GM19467 (cell line): ENCODE measurements at regions not wholly inside any gene's neighbourhood (a gene's known extent, or its start where the extent isn't known, plus 50 kb on each side); places are given as distances from the start of the nearest gene placed in this dataset.
"Not testable (repeated sequence)": the region's sequence is repeated elsewhere in the genome, so short reads cannot be mapped to it uniquely, and the experiment has no call there.

Experiments
- ATAC-seq: cut with Tn5 transposase; IDR thresholded peaks from one replicate; pipeline ENCODE4 v1.9.1; 2021; ENCODE audit warnings: mild to moderate bottlenecking, moderate library complexity; ENCODE audit not compliant: unreplicated experiment

DNA sequence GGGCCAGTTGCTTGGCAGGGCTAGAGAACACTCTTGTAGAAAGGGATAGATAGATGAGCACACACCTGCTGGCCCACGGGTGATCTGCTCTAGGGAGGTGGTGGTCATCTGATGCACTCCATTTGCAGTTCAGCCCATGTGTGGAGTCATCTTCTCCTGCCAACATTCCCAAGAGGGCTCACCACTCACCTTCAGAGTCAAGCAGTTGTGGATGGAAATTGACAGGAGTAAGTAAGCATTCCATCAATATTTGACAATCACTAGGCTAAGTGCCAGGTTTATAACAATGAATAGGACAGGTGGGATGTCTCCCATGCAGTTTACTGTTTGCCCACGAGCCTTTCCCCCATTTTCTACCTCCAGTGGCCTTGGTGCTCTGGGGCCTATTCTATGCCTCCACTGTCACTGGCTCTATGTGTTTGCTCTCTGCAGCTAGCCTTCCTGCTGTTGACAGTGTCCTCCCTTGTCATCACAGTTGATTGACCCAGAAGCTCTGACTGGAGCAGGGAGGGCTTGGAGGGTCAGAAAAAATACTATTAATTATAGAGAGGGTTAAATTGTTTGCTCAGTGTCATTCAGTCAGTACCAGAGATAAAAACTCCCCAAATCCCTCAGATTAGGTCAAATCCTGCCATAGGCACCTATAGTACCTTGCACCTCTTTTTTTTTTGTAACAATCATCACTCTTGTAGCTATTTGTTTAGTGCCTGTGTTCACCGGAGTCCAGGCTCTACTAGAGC, 134.6 kb upstream of the PZP start:
- ATAC-seq: no peak

DNA sequence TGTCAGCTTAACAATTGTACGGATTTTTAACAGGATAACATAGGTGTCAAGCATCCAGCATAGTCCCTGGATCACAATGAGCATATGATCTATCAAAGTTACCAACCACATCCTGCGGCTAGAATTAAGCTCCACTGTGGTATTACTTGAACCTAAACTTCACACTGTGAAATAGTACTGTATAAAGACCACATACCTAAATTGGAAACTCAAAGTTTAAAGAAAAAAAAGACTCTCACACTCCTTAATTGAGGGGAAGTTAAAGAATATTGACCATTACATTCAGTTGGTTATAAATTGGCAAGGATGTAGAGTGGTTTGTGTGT, 133.0 kb upstream of the PZP start:
- ATAC-seq: no peak

DNA sequence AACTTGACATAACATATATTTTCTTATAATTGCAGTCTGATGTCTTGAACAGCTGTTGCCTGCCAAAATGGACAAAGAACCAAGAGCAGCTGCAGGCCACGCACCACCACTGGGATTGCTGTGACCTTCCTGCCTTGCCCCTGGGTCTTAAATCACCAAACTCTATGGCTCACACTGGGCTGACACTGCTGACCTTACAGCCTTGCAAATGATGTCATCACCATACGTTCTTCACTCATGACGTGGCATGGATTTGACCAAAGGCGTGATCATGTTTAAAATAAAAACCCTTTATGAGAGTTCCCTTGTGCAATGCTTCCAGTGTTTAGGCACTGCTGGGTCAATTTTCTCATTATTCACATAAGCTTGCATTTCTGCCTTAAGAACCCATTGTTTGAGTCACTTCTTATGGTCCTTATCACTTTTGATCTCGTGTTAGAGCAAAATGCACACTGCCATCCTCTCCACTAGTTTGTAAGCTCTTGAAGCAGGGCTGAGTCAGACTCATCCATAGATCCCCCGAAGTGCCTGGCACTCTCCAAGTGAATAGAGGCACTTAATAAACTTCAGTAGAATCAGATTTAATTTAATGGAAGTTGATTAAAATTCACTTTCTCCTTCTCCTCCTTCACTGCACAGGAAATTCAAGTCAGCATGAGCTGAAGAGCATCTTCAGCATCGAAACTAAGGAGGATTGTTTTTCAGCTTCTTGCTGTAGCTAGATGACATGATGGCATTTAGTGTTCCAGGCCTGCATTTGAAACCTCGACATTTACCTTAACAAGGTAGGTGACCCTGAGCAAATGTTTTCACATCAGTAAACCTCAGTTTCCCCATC, 132.4 kb upstream of the PZP start:
- no peak for ATAC-seq

DNA sequence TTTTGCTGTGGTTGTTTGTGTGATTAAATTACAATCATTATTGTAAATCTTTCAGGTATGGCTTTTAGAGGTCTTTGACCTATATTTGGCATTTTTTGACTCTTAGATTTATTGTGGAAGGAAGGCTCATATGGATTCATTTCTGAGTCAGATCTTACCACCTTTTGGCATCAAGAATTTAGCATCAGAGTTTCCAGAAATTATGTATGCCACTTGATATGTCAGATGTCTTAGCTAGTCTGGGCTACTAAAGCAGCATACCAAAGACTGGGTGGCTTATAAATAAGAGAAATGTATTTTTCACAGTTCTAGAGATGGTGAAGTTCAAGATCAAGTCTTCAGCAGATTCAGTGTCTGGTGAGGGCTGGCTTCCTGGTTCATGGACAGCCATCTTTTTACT, 129.5 kb upstream of the PZP start:
- no peak for ATAC-seq

DNA sequence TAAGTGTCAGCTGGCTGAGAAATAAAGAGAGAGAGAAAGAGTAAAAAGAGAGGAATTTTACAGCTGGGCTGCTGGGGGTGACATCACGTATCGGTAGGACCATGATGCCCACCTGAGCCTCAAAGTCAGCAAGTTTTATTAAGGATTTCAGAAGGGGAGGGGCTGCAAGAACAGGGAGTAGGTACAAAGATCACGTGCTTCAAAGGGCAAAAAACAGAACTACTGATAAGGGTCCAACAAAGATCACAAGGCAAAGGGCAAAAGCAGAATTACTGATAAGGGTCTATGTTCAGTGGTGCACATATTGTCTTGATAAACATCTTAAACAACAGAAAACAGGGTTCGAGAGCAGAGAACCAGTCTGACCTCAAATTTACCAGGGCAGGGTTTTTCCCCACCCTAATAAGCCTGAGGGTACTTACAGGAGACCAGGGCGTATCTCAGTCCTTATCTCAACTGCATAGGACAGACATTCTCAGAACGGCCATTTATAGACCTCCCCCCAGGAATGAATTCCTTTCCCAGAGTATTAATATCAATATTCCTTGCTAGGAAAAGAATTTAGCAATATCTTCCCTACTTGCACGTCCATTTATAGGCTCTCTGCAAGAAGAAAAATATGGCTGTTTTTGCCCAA, 128.3 kb upstream of the PZP start:
- ATAC-seq: not testable (repeated sequence)

DNA sequence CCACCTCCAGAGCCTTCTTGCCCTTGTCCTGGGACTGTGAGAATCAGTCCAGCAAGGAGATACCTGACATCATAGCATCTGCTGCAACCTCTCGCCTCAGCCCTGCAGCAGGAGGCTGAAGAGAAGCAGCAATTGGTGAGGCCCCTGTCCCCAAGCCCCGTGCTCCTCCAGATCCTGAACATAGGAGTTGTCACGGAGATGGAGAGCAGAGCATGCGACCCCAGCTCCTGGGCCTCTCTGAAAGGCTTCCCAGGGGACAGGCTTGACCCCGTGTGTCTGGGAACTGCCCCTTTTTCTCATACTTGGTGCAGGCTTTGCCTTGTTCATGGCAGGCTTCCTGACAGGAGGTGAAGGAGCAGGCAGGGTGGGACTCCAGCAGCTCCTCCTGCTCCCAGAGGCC, 127.7 kb upstream of the PZP start:
- no peak for ATAC-seq

DNA sequence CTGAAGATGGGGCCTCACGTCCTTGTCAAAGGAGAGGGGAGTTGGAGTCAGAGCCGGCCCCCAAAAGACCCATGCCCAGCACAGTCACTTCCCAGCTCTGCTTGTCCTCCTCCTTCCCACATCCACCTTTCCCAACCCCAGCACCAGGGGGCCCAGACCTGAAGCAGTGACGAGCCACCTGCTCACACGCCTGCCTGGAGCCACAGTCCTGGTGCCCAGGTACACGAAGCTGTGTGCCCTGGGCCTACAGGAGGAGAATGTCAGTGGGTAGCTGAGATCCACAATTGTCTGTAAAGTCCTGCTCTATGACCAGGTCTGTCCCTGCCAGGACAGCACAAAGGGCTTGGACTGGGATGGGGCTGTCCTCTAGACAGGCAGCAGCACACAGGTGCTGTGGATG, 126.8 kb upstream of the PZP start:
- no peak for ATAC-seq

DNA sequence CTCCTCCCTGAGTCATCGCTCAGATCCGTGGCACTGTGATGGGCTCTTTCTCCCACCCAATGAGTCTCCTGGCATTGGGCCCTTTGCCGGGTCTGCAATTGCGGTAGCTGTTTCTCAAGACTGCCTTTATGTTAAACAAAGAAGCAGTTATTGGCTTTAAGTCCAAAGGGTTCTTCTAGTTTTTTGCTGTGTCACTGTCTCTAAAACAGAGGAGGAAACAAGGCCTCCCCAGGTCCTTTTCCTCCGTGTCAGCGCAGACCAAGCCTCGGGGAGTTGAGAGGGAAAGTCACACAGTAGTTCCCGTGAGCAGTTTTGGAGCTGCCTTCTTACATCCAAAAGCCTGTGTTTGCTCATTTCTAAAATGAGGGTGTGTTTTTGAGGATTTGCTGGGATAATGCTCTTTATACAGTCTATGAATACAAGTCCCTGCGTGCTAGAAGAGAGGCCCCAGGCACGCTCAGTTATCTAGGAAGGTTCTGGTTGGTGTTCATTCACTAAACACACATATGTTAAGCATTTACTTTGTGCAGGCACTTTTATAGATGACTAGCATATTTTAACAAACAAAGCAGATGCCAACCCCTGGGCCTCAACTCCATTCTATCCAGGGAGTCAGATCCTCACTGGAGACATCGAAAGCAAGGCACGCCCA, 126.0 kb upstream of the PZP start:
- ATAC-seq: no peak

DNA sequence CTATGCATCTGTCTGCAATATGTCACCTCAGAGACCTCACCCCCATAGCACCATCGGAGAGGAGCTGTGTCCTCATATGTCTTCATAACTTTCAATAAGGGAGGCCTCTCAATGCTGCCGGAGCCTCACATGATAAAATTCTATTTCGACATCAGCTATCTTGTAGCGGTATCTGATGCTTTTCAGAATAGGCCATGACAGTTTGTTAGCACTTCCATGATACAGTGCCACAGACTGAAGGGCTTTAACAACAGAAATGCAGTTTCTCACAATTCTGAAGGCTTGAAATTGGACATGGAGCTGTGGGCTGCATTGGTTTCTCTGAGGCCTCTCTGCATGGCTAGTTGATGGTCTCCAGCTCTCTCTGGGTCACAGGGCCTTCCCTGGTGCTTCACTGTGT, 125.0 kb upstream of the PZP start:
- no peak for ATAC-seq

DNA sequence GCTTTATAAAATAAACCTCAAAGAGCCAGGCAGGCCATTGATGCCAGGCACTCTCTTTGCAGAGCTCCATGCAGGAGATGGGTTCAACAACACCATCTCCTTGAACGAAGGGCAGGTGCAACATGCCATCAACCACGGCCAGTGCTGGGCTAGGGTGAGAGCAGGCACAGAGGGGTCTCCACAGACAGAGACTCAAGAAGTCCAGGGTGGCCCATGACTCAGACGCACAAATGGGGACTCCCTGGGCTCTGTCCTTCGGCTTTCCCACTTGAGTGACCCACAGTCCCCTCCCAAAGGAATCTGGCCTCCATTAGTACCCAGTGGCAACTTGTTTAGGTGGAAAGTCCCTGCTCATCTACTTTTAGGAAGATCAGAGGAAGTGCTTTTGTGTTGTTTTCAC, 124.4 kb upstream of the PZP start:
- no peak for ATAC-seq

DNA sequence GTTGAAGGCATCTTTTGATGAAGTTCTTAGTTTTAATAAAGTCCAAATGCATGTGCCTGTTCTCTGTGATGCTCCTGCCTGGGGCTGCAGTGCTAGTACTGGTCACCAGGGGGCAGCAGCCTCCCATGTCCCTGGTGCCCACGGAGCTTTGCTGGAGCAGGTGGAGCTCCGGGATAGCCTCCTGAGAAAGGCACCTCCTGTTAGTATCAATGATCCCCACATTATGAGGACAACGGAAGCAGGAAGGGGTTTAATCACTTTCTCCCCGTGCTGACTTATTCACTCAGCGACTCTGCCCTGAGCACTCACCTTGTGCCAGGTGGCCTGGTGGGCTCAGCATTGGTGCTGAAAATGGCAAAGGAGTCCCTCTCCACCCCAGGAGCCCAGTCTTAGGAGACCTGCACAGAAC, 123.0 kb upstream of the PZP start:
- peak; percentile 64 for ATAC-seq

DNA sequence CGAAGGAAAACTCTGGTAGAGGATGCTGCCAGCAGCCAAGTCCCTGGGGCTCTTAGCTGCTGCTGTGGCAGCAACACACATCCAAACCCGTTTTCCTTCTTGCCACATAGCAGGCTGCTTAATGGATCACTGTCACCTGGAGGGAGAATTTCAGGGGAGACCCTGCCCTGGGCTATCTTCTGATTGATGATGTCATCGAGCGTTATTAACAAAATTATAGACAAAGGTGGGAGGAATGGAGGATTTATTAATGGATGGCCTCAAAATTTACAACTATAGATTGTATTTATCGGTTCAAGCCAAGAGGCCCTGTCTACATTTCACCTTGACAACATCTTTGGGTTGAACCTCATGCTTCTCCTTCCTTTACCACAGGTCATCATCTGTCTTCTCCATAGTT, 120.8 kb upstream of the PZP start:
- ATAC-seq: no peak

DNA sequence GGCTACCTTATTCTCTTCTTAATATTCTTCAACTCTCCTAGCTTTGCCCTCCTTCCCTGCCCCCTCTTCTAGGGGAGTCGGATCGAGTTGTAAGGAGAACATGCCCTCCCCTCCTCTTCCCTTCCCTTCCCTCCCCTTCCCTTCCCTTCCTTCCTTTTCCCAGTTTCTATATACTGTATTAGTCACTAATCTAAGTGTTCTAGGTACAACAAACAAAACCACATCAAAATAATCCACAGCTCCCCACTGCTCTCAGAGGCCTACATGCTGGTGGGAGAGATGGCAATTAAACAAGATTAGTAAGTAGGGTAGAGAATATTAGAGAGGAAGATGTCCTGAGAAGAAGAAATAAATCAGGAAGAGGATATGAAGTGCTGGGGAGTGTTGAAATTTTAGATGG, 119.9 kb upstream of the PZP start:
- no peak for ATAC-seq

DNA sequence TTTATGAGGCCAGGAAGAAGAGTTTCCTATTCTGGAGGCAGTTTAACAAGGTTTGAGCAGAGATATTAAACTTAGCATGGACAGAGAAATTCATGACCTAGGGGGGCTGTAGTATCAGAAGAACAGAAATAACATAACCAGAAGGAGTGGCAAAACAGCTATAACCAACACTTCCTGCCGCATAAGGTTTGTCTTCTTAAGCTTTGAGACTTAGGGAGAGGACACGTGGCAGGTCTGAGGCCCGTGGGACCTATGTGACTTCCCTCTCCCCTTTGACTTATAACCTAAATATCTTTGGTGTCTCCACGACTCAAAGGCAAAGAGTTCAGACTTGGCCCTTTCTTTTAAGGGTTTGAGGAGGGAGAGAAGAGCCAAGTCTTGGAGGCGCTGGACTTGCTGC, 119.1 kb upstream of the PZP start:
- ATAC-seq: no peak

DNA sequence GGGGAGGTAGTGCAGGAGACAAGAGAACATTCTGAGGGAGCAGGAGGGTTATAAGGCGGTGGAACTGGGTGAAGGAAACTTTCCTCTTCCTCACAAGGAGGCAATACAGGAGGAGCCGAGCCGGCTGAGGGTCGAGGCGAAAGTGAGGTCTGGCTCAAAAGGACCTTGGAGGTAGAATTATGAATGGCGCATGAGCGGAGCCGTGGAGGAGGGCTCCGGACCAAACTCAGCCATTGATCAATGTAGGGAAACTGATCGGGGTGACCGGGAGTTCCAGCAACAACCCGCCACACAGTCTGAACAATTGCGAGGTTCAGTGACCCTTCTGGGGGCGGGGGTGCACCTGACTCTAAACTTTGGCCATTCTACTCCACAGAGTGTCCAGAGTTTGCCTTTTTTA, 118.7 kb upstream of the PZP start:
- not testable (repeated sequence) for ATAC-seq

DNA sequence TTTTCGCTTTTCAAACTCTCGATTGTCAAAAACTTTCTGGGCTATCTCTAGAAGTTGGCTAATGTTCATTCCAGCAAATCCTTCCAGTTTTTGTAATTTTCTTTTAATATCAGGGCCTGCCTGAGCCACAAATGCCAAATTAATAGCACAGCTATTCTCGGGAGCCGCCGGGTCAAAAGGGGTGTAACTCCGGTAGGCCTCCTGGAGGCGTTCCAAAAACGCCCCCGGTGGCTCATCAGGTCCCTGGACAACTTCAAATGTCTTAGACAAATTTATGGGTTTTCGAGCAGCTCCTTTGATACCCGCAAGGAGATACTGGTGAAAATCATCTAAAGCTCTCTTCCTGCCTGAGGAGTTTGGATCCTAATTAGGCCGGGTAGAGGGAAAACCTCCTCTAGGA, 117.9 kb upstream of the PZP start:
- no peak for ATAC-seq

DNA sequence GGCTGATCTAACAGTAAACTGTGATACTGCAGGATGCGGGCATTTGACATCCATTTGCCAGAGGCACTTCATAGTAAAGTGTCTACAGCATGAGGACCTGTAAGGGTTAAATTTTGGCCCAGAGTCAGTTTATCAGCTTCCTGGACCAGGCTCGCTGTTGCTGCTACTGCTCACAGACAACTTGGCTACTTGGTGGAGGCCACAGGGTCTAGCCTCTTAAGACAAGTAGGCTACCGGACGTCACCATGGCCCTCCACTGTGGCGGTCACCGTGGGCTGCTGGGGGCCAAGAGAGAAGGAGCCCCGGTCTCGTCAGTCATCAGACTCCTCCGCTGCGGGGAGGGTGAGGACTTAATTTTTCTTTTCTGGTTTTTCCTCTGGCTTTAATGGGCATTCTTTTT, 117.3 kb upstream of the PZP start:
- no peak for ATAC-seq

DNA sequence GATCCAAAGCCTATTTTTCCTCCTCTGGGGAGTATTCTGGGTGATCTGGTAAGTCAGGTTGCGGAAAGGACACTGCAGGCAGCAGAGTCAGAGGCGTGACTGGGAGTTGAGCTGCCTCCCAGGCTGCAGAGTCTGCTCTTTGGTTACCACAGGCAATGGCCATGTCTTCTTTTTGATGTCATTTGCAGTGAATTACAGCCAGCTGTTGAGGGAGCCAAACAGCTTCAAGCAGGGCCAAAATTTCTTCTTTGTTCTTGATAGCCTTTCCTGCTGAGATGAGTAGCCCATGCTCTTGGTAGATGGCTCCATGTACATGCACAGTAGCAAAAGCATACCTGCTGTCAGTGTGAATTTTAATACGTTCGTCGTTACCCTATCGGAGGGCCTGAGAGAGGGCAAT, 116.6 kb upstream of the PZP start:
- ATAC-seq: no peak

DNA sequence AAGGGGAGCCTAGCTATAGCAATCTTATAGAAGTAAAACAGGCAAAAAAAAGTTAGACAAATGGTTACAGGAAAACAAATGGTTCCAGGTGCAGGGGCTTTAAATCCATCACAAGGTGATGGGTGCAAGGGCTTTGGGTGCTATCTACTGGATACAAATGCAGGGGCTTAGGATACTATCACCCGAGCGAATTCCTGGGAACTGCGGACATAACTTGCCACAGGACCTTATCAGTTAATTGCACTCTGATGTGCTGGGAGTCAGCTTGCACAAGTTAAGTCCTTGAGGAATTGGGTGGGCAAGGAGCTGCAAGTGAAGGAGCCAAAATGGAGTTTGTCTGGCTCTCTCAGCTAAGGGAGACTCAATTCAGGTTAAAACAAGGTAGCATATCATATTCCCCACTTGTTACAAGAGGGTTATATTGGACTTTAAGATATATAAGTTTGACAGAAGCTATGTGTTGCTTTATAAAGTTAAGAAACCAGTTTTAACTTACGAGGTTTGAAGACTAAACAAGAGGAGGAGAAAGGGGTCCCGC, 115.0 kb upstream of the PZP start:
- ATAC-seq: no peak

DNA sequence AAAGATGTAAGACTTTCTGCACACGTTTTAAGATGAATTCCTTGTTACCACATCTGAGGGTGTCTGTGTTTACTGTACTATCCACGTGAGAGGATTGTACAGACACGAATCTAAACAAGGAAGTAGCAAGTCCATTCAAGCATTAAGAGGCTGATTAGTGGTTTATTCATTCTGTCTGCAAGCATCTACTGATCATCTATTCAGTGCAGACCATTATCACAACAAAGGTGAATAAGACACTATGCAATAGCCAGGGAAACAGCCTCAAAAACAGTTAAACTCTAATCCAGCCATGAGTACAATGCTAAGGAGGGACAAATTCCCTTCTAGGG, 111.6 kb upstream of the PZP start:
- no peak for ATAC-seq

DNA sequence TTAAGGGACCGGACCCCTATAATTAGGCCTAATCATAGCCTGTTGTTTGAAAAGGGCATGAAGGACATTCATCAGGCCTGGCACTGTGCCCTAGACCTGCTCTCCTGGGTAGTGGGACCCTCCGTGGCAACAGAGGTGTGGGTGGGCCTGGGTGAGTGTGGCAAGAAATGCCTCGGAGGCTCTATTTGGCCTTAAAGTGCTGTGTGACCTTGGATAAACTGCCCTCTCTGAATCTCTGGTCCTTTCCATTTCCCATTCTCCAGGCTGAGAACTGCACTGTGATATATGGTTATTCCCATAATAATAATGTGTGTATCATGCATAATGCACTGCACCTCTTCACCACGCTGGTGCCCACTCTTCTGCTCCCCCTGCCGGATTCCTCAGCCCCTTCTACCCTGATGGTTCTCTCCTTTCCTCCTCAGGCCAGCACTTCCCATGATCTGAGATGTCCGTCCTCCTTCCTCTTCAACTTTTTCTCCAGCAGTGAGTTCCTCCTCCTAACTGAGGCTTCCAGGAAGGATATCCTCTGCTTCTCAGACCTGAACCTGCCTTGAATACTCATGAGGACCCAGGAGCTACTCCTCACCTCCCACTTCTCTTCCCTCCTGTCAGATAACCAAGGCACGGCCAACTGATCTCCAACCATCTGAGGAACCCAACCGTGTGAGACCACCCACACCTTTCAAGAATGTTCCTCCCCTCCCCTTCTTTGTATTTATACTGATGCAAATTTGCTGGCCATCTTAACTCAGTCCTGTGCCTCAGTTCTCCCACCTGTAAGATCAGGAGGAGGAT, 111.0 kb upstream of the PZP start:
- no peak for ATAC-seq
